ENCODE measurements at regions not wholly inside any gene's neighbourhood (a gene's known extent, or its start where the extent isn't known, plus 50 kb on each side); places are given as distances from the start of the nearest gene placed in this dataset.
"Not testable (repeated sequence)": the region's sequence is repeated elsewhere in the genome, so short reads cannot be mapped to it uniquely, and the experiment has no call there.

DNA sequence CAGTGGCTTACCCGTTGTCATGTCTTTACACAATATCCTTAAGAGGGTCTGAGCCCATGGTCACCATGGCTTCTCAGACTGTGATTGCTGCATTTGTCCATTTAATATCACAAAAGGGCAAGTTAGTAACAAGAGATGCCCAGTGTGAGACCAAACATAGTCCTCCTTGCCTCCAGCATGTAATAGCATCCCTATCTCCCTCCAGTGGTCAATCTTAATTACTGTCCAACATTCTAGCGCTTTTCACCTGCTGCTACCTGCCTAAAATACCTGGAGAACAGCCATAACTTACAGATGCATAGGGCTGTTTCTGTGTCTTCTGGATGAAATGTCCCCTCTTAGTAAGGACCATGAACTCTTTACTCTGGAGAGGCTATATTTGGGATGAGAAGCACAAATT, 267.2 kb upstream of the DAB2 start:
- no peak for DNase-seq (ENCODE audit: low spot score)

DNA sequence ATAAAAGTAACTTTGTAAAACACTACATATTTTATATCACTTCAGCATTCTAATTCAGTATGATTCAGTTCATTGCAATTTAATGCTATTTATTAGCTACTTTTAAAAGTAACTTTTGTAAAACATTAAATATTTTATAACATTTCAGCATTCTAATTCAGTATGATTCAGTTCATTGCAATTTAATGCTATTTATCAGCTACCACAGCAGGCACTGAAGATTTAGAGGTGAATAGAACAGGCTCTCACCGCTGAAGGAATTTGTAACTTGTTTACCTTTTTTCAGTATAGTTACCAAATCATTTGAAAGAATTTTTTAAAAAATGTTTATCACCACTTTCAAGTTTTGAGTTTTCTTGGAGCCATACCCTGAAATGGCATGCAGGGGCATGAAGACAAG, 266.4 kb upstream of the DAB2 start:
- DNase-seq (ENCODE audit: low spot score) = no peak

GRCh38 chr5:39689919-39690318, 265.1 kb upstream of the DAB2 start:
- DNase-seq (ENCODE audit: low spot score) = no peak

DNA sequence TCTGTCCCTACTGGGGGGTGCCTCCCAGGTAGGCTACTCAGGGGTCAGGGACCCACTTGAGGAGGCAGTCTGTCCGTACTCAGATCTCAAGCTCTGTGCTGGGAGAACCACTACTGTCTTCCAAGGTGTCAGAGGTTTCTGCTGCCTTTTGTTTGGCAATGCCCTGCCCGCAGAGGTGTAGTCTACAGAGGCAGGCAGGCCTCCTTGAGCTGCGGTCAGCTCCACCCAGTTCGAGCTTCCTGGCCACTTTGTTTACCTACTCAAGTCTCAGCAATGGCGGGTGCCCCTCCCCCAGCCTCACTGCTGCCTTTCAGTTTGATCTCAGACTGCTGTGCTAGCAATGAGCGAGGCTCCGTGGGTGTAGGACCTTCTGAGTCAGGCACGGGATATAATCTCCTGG, 263.1 kb upstream of the DAB2 start:
- DNase-seq (ENCODE audit: low spot score) = not testable (repeated sequence)

DNA sequence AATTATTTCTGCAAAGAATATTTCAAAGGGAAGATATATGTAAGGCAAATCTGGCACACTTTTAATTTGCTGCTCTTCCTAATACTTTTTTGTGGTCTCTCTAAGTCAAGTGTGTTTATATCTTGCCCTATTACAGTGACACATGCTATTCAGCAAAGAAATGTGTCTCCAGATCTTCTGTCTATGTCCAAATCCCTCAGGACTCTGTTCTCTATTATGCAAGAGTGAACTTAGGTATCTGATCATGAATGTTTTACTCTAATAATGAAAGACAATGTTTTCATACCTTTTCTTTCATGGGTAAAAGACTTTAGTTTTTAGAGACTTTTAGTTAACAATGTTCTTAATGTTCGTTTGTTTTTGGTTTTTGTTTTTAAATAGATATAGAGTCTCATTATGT, 255.4 kb upstream of the DAB2 start:
- DNase-seq (ENCODE audit: low spot score) = no peak

DNA sequence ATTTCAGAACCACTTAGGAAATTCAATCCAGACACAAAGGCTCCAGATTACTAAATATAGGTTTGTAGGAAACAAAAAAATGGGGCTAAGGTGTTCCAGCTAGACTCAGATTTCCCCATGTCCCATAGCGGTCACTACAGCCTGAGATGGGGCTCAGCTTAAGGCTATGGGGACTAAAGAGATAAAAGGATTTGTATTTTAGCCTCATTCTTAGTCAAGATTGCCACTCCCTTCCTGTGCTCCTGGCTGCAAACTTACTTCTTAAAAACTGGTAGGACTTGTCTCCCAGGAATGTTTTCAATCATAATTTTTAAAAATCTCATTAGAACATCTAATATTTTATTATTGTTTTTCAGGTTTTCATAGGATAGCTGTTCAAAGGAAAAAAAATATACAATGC, 253.8 kb upstream of the DAB2 start:
- no peak for DNase-seq (ENCODE audit: low spot score)

GRCh38 chr5:39675676-39676075, 250.9 kb upstream of the DAB2 start:
- no peak for DNase-seq (ENCODE audit: low spot score)

DNA sequence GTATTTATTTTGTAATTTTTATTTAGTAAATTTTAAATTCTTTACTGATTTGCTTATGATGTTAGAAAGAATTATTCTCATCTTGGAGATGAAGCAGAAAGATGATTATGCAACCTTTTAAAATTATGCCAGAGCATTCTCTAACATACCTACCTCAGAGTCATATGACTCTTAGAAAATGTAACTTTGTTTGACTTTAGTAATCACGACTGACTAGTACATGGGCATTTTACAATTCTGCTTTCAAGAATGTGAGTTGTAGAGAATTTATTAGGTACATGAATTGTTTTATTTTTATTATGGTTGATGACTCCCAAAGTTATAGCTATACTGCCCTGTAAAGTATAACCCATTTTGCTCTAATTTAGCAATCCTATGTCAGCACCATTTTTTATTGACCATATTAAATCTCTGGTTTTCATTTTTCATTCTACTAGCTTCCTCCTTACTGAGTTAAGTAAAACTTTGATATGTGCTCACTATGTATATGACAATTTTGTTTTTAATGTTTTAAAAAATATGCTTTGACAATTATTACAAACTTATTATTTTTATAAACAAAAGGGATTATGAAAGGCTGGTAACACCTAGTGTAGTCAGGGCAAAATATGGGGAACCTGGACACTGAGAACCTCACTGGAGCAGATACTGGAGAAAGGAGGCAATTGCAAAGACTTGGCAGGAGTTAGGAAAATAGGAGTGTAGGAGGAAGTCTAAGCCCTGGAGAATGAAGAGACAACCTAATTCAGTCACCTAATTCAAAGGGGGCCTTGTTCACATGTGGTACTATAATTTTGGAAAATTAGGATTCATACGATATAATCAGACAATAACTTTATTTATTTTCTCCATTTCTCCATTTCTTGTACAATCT, 249.7 kb upstream of the DAB2 start:
- DNase-seq (ENCODE audit: low spot score) = no peak

DNA sequence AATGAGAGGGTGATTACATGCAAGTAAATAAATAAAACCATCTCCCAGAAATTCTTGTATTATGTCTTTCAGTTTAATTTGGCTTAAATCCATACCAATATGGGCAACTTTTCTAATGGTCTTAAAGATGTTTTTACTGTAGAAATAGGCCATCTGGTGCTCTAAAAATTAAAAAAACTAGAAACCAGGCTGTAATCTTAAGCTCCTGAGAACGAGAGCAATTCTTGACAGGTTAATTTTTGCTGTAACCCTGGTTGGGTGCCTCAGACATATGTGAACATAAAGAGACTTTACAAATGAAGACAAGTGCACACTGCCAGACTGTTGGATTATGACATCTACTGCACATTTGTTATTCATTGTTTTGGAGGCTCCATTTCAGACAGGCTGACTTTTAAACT, 246.8 kb upstream of the DAB2 start:
- DNase-seq (ENCODE audit: low spot score) = no peak

GRCh38 chr5:39670955-39671354, 246.2 kb upstream of the DAB2 start:
- DNase-seq (ENCODE audit: low spot score) = no peak

GRCh38 chr5:39670391-39670790, 245.6 kb upstream of the DAB2 start:
- DNase-seq (ENCODE audit: low spot score) = no peak

DNA sequence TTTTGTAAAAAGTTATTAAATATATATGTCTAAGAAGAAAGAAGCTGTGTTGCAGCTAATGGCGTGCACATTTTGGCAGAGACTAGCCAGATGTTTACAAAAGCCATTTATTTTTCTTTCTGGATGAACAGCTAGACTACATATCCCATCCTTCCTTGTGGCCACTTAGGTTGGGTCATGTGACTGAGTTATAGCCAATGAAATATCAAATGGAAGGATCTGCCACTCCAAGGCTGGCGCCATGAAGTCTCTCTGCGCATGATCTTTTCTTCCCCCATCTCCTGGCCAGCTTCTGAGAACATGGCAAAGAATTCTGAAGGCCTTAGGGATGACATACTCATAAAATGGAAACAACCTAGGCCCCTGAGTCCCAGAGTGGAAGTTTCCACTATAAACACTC, 244.2 kb upstream of the DAB2 start:
- peak; percentile 14 for DNase-seq (ENCODE audit: low spot score)

- DNase-seq (ENCODE audit: low spot score) = no peak
Observed at GRCh38 chr5:39665328-39665727, 240.5 kb upstream of the DAB2 start.

GRCh38 chr5:39662945-39663344, 238.2 kb upstream of the DAB2 start:
- no peak for DNase-seq (ENCODE audit: low spot score)

GRCh38 chr5:39661026-39661779, 236.4 kb upstream of the DAB2 start:
- DNase-seq (ENCODE audit: low spot score) = no peak

GRCh38 chr5:39660020-39660419, 235.2 kb upstream of the DAB2 start:
- no peak for DNase-seq (ENCODE audit: low spot score)

GRCh38 chr5:39658866-39659265, 234.1 kb upstream of the DAB2 start:
- DNase-seq (ENCODE audit: low spot score) = no peak

- no peak for DNase-seq (ENCODE audit: low spot score)
Observed at GRCh38 chr5:39657943-39658342, 233.2 kb upstream of the DAB2 start.

DNA sequence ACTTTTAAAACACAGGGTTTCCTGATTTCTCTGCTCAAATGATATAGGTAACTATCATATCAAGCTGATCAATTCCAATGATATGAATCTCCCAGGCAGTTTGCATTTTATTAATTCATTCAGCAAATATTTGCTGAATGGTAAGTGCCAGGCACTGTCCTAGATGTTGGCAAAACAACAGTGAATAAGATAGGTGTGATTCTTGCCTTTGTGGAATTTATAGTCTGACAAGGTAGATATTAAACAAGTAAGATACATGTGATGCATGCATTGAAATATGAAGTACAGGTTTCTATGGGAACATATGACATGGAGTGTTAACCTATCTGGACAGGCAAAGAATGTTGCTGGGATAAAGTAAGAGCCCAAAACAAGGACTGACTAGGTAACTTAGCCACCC, 231.8 kb upstream of the DAB2 start:
- DNase-seq (ENCODE audit: low spot score) = no peak

DNA sequence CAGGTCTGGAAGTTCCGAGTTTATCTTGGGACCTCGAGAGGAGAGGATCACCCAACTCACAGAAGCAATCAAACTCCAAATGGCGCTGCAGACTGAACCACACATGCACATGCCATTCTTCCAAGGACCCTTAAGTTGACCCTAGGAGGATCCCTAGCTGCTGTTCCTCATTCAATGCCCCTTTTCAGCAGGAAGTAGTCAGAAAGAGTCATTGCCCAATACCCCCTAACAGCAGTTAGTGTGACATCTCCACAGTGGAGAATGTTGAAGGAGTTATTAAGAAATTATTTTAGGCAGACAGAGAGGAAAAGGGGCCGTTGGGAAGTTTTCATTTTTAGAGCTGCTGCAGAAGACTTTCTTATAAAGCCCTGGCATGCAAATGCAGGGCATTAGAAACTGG, 229.9 kb upstream of the DAB2 start:
- no peak for DNase-seq (ENCODE audit: low spot score)

DNA sequence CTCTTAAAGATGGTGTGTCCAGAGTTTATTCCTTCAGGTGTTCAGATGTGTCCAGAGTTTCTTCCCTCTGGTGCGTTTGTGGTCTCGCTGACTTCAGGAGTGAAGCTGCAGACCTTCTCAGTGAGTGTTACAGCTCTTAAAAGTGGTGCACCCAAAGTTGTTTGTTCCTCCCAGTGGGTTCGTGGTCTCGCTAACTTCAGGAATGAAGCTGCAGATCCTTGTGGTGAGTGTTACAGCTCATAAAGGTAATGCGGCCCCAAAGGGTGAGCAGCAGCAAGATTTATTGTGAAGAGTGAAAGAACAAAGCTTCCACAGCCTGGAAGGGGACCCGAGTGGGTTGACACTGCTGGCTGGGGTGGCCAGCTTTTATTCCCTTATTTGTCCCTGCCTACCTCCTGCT, 227.7 kb upstream of the DAB2 start:
- not testable (repeated sequence) for DNase-seq (ENCODE audit: low spot score)

- DNase-seq (ENCODE audit: low spot score) = no peak
Observed at GRCh38 chr5:39652036-39652435, 227.3 kb upstream of the DAB2 start.

GRCh38 chr5:39650008-39650762, 225.4 kb upstream of the DAB2 start:
- DNase-seq (ENCODE audit: low spot score) = no peak

All from NAMALWA (cell line).